ENCODE measurements at regions not wholly inside any gene's neighbourhood (a gene's known extent, or its start where the extent isn't known, plus 50 kb on each side); places are given as distances from the start of the nearest gene placed in this dataset.

DNA sequence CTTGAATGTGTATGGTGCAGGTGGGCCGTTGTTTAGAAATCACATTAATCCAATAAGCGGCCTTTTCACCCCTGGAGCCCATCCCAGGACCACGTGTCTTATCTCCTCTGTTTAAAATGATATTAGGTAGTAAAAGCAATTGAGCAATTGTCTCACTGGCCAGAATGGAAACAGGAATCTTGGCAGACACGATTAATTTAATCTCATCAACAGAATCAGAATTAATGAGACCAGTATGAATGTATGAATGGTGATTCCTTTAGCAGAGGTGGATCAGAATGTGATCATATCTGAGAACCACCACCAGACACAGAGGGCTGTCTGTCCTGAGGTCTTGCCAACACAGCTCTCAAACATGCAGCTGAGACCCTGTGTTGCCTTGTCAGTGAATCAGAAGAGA, 1591.4 kb downstream of the REEP3 start:
- TF ChIP-seq, protein P1, sequence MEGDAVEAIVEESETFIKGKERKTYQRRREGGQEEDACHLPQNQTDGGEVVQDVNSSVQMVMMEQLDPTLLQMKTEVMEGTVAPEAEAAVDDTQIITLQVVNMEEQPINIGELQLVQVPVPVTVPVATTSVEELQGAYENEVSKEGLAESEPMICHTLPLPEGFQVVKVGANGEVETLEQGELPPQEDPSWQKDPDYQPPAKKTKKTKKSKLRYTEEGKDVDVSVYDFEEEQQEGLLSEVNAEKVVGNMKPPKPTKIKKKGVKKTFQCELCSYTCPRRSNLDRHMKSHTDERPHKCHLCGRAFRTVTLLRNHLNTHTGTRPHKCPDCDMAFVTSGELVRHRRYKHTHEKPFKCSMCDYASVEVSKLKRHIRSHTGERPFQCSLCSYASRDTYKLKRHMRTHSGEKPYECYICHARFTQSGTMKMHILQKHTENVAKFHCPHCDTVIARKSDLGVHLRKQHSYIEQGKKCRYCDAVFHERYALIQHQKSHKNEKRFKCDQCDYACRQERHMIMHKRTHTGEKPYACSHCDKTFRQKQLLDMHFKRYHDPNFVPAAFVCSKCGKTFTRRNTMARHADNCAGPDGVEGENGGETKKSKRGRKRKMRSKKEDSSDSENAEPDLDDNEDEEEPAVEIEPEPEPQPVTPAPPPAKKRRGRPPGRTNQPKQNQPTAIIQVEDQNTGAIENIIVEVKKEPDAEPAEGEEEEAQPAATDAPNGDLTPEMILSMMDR (IDR thresholded peaks at IDR 0.05; ENCODE audit: low read length), result no peak
- no peak for TF ChIP-seq EZH2phosphoT487 (IDR thresholded peaks at IDR 0.05; ENCODE audit: low read length)
- no peak for TF ChIP-seq EZH2 (optimal IDR thresholded peaks at IDR 0.05; ENCODE audit: low read depth, low read length)

Data from MM.1S (cell line).